HG03354 (cell line): ENCODE measurements at regions not wholly inside any gene's neighbourhood (a gene's known extent, or its start where the extent isn't known, plus 50 kb on each side); places are given as distances from the start of the nearest gene placed in this dataset.

Experiments used
- ATAC-seq: cut with Tn5 transposase; IDR thresholded peaks from one replicate; pipeline ENCODE4 v1.9.1; 2021; ENCODE audit warnings: mild to moderate bottlenecking; ENCODE audit not compliant: unreplicated experiment, poor library complexity, severe bottlenecking

DNA sequence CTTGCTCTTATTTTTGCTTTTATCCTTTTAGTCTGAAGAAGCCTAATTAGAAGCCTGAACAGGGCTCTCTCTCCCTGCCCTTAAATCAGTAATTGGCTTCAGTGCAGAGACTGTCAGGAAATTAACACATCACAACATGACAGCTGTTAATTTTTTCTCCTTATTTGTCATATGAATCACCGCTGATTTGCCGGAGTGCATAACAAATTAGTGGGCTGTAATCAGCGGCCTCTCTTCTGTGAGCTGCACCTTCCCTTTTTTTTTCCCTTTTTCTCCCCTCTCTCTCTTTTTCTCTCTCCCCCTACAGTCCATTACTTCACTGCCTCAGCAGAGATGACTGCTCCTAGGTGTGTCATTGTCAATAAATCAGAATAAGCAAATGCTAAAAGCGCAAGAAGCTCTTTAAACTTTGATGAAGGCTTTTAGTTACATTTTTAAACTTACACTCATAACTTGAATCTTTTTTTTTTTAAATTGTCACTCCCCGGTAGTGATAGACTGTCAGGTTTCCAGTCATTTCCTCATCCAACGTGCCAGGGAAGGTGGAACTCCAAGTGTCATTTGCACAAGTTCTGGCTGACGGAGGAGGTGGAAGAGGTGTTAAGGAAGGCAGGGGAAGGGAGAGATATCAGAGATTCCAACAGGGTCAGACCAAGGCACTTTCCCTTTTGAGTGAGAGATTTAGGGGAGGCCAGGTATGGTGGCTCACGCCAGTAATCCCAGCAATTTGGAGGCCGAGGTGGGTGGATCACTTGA, 197.1 kb upstream of the TSHZ3 start:
- ATAC-seq: no peak

- no peak for ATAC-seq
Measured at GRCh38 chr19:31548941-31549340, 199.7 kb upstream of the TSHZ3 start.

DNA sequence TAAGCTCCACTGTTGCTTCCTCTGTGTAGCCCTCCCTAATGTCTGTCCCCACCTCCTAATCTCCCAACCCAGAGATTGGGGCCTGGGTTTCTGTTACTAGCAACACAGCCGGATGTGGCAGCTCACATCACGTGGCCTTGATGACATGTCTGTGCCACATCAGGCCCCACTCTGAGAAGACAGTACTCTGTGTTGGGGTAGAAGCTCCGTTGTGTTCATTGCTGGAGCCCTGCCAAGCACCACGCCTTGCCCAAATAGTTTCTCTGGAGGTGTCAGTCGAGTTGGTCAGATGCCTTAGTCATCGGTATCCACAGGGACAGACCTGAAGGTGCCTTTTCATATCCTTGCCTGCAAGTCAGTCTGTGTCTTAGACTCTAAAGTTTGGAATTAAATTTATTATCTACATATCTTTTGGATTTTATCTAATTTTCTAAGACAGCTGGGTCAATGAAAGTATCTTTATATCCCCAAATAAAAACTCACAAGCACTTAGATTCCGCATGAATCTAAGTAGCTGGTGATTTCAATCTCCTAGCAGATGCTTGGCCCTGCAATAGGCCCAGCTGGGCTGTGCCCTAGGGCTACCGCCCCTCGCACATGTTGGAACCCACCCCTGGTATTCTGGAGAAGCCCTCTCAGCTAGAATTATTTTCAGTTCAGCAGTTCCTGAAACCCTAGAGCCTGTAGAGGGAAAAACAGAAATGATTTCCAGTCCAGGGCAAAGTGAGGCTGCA, 204.0 kb upstream of the TSHZ3 start:
- no peak for ATAC-seq

- no peak for ATAC-seq
Measured at GRCh38 chr19:31553846-31554215, 204.6 kb upstream of the TSHZ3 start.

DNA sequence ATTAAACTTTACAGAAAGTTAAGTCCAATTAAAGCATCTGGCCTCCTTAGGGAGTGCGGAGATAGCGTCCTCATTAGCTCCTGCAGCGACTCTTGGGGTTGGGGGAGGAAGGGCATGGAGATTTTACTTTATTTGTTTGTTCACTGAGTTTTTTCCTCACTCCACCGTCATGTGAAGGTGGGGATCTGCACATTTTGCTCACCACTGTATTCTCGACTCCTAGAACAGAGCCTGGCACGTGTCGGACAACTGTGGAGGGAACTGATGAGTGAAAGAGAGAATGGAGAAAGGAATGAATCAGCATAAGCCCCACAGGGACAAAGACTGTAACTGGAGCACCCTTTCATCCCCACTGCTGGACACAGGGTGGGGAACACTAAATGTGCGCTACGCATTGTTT, 205.1 kb upstream of the TSHZ3 start:
- ATAC-seq: no peak

GRCh38 chr19:31555634-31556215, 206.5 kb upstream of the TSHZ3 start:
- no peak for ATAC-seq

DNA sequence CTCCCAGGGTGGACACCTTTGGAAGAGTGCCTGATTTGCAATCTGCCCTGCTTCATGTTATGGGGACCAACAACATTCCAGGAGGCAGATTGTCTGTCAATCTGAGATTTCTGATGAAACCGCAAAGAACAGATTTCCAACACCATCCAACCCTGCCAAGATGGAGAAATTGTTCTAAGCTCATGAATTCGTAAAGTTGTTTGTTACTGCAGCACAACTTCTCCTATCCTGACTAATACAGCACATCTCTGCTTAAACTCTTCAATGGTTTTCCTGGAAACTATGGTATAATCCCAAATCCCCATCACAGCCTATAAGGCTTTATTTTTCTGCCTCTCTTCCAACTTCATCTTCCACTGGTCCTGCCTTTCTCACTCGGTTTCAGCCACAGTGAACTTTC, 210.3 kb upstream of the TSHZ3 start:
- no peak for ATAC-seq

- no peak for ATAC-seq
Measured at GRCh38 chr19:31560086-31561060, 211.1 kb upstream of the TSHZ3 start.

- no peak for ATAC-seq
Measured at GRCh38 chr19:31562966-31563612, 213.9 kb upstream of the TSHZ3 start.

GRCh38 chr19:31567776-31568175, 218.5 kb upstream of the TSHZ3 start:
- ATAC-seq: no peak

DNA sequence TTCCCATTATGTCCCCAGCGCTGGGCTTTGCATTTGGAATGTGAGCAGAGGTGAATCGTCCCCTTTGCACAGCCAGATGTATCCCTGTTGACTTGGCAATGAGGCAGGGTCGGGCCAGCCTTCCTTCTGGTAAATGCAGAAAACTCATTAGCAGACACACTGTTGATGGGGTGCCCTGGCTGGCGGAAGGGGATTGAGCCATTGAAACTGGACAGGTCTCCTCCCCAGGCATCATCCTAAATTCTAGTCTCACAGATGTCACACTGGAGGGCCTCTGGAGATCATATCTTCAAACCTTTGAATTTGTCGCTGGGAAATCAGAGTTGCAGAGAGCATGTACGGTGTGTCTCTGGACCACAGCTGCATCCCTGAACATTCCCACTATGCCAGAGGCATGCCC, 219.5 kb upstream of the TSHZ3 start:
- no peak for ATAC-seq

DNA sequence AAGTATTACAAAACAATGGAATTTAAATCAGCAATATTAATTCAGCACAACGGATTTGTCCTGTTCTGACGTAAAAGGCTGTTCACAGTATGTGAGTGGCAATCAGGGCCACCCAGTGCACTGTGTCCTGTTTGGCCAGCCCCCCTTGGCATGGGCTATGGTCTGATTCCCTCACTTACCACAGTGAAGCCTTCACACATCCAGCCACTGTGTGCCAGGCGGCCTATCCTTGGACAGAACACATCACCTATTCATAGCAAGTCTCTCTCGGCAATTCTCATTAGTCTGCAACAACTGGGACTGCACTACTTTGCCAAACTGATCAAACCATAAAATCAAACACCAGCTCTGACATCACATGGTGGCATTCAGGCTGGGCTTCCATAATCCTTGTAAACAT, 221.5 kb upstream of the TSHZ3 start:
- no peak for ATAC-seq

GRCh38 chr19:31572102-31572975, 223.1 kb upstream of the TSHZ3 start:
- no peak for ATAC-seq

DNA sequence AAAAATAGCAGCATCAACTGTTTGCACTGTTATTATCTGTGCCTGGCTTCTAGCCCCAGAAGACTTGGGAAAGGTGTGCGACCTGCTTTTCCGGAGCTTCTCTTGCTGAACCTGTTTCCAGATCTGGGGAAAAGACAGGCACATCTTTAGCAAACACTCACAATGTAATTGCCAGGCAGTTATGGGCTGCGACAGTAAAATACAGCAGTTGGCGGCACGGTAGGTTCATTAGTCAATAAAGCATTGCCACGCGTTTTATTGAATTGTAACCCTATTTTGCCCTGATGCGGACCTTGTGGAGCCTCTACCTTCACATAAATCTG, 223.7 kb upstream of the TSHZ3 start:
- no peak for ATAC-seq

- ATAC-seq: no peak
Measured at GRCh38 chr19:31574251-31574973, 225.2 kb upstream of the TSHZ3 start.

GRCh38 chr19:31575846-31576335, 226.7 kb upstream of the TSHZ3 start:
- no peak for ATAC-seq

GRCh38 chr19:31578326-31578725, 229.1 kb upstream of the TSHZ3 start:
- no peak for ATAC-seq

DNA sequence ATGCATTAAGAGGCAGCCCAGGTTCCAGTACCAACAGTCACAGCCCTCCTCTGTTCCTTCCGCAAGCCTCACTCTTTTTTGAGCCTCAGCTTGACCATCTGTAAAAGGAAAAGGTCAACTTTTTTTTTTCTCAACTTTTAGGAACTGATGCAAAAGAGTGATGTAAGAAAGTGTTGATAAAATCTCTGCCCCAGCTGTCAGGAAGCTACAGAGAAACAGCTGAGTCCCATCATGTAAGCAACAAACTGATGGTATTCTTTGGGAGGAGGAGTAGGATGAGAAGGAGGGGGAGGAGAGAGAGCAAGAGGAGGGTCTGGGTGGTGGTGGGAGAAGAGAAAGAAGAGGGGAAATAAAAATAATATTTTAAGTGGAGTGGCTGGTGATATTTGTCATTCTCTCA, 233.9 kb upstream of the TSHZ3 start:
- no peak for ATAC-seq
